ENCODE measurements at regions not wholly inside any gene's neighbourhood (a gene's known extent, or its start where the extent isn't known, plus 50 kb on each side); places are given as distances from the start of the nearest gene placed in this dataset.

- TF ChIP-seq CTCF (IDR thresholded peaks at IDR 0.05) (no peak), POLR2A (IDR thresholded peaks at IDR 0.05) (no peak)
Observed at GRCh38 chr3:67983166-67983565, 328.8 kb upstream of the SUCLG2 start.
